DOHH2 (cell line): ENCODE measurements at regions not wholly inside any gene's neighbourhood (a gene's known extent, or its start where the extent isn't known, plus 50 kb on each side); places are given as distances from the start of the nearest gene placed in this dataset.

Source experiments
- H3F3A ChIP-seq: fragments of 200-600 bp; sonication (generic), shearing (Covaris generic); 2 replicates; pipeline ENCODE4 v1.6.0; 2016; ENCODE audit warnings: antibody characterized with exemption, mild to moderate bottlenecking; ENCODE audit not compliant: control insufficient read depth, insufficient read depth
- H3K27ac ChIP-seq: fragments of 200-600 bp; sonication (generic); 2 replicates; pipeline ENCODE4 v1.5.1; 2014; ENCODE audit warnings: low read depth, mild to moderate bottlenecking, low read length, moderate library complexity
- H3K27me3 ChIP-seq: fragments of 200-600 bp; sonication (generic); 2 replicates; pipeline ENCODE4 v1.6.1; 2014; ENCODE audit warnings: mild to moderate bottlenecking, low read length, mixed read lengths; ENCODE audit not compliant: control insufficient read depth
- H3K36me3 ChIP-seq: fragments of 200-600 bp; sonication (generic); 2 replicates; pipeline ENCODE4 v1.6.1; 2014; ENCODE audit warnings: mild to moderate bottlenecking, low read length, moderate library complexity, mixed read lengths; ENCODE audit not compliant: control insufficient read depth
- H3K4me1 ChIP-seq: fragments of 200-600 bp; sonication (generic); 2 replicates; pipeline ENCODE4 v1.6.1; 2014; ENCODE audit warnings: mild to moderate bottlenecking, low read length, mixed read lengths; ENCODE audit not compliant: control insufficient read depth
- H3K4me2 ChIP-seq: fragments of 200-600 bp; sonication (generic); 2 replicates; pipeline ENCODE4 v1.6.0; 2014; ENCODE audit warnings: mild to moderate bottlenecking, low read length, moderate library complexity
- H3K4me3 ChIP-seq: fragments of 200-600 bp; sonication (generic); 2 replicates; pipeline ENCODE4 v1.5.1; 2014; ENCODE audit warnings: mild to moderate bottlenecking, low read length, mixed read lengths
- H3K79me2 ChIP-seq: fragments of 200-600 bp; sonication (generic); 2 replicates; pipeline ENCODE4 v1.6.1; 2014; ENCODE audit warnings: mild to moderate bottlenecking, low read length, mixed read lengths; ENCODE audit not compliant: control insufficient read depth
- H3K9me2 ChIP-seq: fragments of 200-600 bp; sonication (generic); replicated peaks from 2 replicates; pipeline ENCODE4 v1.6.1; 2014; ENCODE audit warnings: mild to moderate bottlenecking, low read length, mixed read lengths; ENCODE audit not compliant: control insufficient read depth
- H3K9me3 ChIP-seq: fragments of 200-600 bp; sonication (generic); 2 replicates; pipeline ENCODE4 v1.6.1; 2014; ENCODE audit warnings: antibody characterized with exemption, low read length, mixed read lengths; ENCODE audit not compliant: control insufficient read depth, insufficient read depth
- H4K20me1 ChIP-seq: fragments of 200-600 bp; sonication (generic); 2 replicates; pipeline ENCODE4 v1.6.0; 2014; ENCODE audit warnings: low read depth, mild to moderate bottlenecking, antibody characterized with exemption, low read length, moderate library complexity; ENCODE audit not compliant: control insufficient read depth, insufficient read depth
- CTCF ChIP-seq: fragments of 200-600 bp; sonication (generic); IDR thresholded peaks from one replicate; pipeline ENCODE4 v1.5.1; 2014; ENCODE audit warnings: antibody characterized with exemption, mild to moderate bottlenecking, low read depth, low read length; ENCODE audit not compliant: poor library complexity, severe bottlenecking
- EZH2phosphoT487 ChIP-seq: fragments of 200-600 bp; sonication (generic); IDR thresholded peaks from 2 replicates; pipeline ENCODE4 v1.6.1; 2017; ENCODE audit warnings: borderline replicate concordance, mild to moderate bottlenecking, antibody characterized with exemption, low read length, moderate library complexity, mixed read lengths

DNA sequence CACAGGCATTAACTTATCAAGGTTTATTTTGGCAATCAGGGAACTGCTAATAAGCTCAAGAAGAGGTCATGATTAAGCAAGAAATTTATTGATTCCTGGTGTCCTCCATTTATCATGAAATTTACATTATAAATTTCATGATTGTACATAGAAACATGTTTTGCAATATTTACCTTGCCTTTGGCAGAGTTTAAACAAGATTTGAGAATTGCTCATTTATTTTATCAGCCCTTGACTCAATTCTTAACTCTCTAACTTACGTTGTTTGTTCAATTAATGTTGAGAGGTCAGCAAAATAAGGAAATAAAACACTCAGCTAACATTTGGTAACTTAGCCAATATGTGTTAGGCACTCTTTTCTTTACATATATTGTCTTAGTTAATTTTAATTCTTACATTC is 286.6 kb downstream of the SLC7A11 start:
- Histone ChIP-seq H3K79me2 (no peaks in the 10 kb centered on the region), H3K27ac (no peak overlapping the region), H3K4me1 (no peaks in the 10 kb centered on the region), H4K20me1 (no peaks in the 10 kb centered on the region), H3K9me3 (no peaks in the 10 kb centered on the region), H3K36me3 (no peaks in the 10 kb centered on the region), H3K27me3 (no peaks in the 10 kb centered on the region), H3F3A (no peaks in the 10 kb centered on the region), H3K4me3 (no peak overlapping the region), H3K9me2 (no peaks in the 10 kb centered on the region), H3K4me2 (no peak overlapping the region)
- TF ChIP-seq CTCF, result no peak
- no peak for TF ChIP-seq EZH2phosphoT487

DNA sequence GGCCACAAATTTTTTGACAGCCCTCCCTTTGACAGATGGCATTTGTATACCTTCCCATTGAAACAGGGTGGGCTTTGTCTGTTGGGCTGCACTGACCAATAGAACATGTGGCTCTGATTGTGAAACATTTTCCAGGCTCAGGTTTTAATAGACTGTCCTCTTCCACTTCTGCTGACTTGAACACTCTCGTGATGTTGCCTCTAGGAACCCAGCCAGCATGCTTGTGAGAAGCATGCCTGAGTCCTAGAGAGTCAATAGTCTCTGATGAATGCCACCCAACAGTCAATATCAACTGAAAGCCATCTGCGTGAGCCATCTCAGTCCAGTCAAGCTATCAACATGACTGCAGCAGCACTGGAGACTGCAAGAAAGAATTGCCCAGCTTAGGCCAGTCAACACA is 290.0 kb downstream of the SLC7A11 start:
- Histone ChIP-seq H3K27ac (no peak overlapping the region), H3K4me1 (no peaks in the 10 kb centered on the region), H3K79me2 (no peaks in the 10 kb centered on the region), H3K4me3 (no peak overlapping the region), H3F3A (no peaks in the 10 kb centered on the region), H3K36me3 (no peaks in the 10 kb centered on the region), H3K9me2 (no peaks in the 10 kb centered on the region), H4K20me1 (no peaks in the 10 kb centered on the region), H3K27me3 (no peaks in the 10 kb centered on the region), H3K9me3 (no peaks in the 10 kb centered on the region), H3K4me2 (no peak overlapping the region)
- TF ChIP-seq CTCF (no peak), EZH2phosphoT487 (no peak)

GRCh38 chr4:137950286-137950685 is 291.9 kb downstream of the SLC7A11 start:
- no peaks in the 10 kb centered on the region for H3K36me3 ChIP-seq
- H3K4me1 ChIP-seq, result no peaks in the 10 kb centered on the region
- H3K9me3 ChIP-seq, result no peaks in the 10 kb centered on the region
- no peaks in the 10 kb centered on the region for H3F3A ChIP-seq
- H3K79me2 ChIP-seq, result no peaks in the 10 kb centered on the region
- H3K27me3 ChIP-seq, result no peaks in the 10 kb centered on the region
- H3K4me3 ChIP-seq, result no peak overlapping the region
- H3K27ac ChIP-seq, result no peak overlapping the region
- no peaks in the 10 kb centered on the region for H4K20me1 ChIP-seq
- TF ChIP-seq CTCF, result no peak
- no peak for TF ChIP-seq EZH2phosphoT487
- no peaks in the 10 kb centered on the region for H3K9me2 ChIP-seq
- no peak overlapping the region for H3K4me2 ChIP-seq

DNA sequence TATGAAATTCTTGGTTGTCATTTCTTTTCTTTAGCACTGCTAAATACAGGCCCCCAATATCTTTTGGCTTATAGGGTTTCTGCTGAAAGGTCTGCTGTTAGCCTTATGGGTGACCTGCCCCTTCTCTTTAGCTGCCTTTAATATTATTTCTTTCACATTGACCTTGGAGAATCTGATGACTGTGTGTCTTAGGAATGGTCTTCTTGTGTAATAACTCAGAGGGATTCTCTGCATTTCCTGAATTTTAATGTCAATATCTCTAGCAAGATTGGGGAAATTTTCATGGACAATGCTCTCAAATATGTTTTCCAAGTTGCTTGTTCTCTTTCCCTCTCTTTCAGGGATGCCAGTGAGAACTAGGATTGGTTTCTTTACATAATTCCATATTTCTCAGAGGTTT is 292.4 kb downstream of the SLC7A11 start:
- TF ChIP-seq CTCF (no peak), EZH2phosphoT487 (no peak)
- no peak overlapping the region for H3K4me3 ChIP-seq
- H3K4me2 ChIP-seq, result no peak overlapping the region
- no peaks in the 10 kb centered on the region for H4K20me1 ChIP-seq
- no peaks in the 10 kb centered on the region for H3K27me3 ChIP-seq
- no peaks in the 10 kb centered on the region for H3K4me1 ChIP-seq
- H3K9me2 ChIP-seq, result no peaks in the 10 kb centered on the region
- no peaks in the 10 kb centered on the region for H3K79me2 ChIP-seq
- no peak overlapping the region for H3K27ac ChIP-seq
- H3K9me3 ChIP-seq, result no peaks in the 10 kb centered on the region
- no peaks in the 10 kb centered on the region for H3F3A ChIP-seq
- H3K36me3 ChIP-seq, result no peaks in the 10 kb centered on the region
